IMR-90 (cell line): ENCODE measurements at regions not wholly inside any gene's neighbourhood (a gene's known extent, or its start where the extent isn't known, plus 50 kb on each side); places are given as distances from the start of the nearest gene placed in this dataset.

Experiments
- CEBPB ChIP-seq: IDR thresholded peaks from 2 replicates; pipeline ENCODE4 v1.6.1; 2012; ENCODE audit warnings: low read depth, low read length, improper control_type of control experiment
- MAFK ChIP-seq: IDR thresholded peaks from 2 replicates; pipeline ENCODE4 v1.6.1; 2012; ENCODE audit warnings: low read depth, low read length, improper control_type of control experiment

GRCh38 chr3:27591312-27592210 is 107.4 kb upstream of the SLC4A7 start (continued):
- TF ChIP-seq CEBPB (no peak), MAFK (no peak)
